GM21717 (cell line): ENCODE measurements at regions not wholly inside any gene's neighbourhood (a gene's known extent, or its start where the extent isn't known, plus 50 kb on each side); places are given as distances from the start of the nearest gene placed in this dataset.
"Not testable (repeated sequence)": the region's sequence is repeated elsewhere in the genome, so short reads cannot be mapped to it uniquely, and the experiment has no call there.

Experiments
- ATAC-seq: cut with Tn5 transposase; IDR thresholded peaks from one replicate; pipeline ENCODE4 v1.9.1; 2021; ENCODE audit warnings: mild to moderate bottlenecking, moderate library complexity; ENCODE audit not compliant: unreplicated experiment

GRCh38 chrX:148080593-148080992 lies 99.5 kb downstream of the FMR1NB start:
- ATAC-seq: no peak

- no peak for ATAC-seq
Observed at GRCh38 chrX:148084611-148085010, 103.5 kb downstream of the FMR1NB start.

DNA sequence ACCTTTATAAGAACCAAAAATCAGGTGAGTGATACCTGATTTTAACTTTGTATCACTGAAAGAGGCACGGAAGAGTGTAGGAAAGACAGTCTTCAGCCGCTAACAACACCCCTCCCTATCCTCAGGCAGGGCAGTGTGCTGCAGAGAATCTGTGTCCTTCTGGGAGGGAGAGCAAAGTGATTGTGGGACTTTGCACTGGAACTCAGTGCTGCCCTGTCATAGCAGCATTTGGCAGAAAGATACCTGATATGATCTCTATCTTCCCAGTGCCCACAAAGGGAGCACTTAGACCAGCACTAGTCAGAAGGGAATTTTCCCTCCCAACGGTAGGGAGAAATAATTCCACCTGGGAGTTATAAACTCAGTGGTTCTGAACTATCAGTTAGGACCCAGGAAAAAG lies 139.0 kb downstream of the FMR1NB start:
- ATAC-seq: no peak

DNA sequence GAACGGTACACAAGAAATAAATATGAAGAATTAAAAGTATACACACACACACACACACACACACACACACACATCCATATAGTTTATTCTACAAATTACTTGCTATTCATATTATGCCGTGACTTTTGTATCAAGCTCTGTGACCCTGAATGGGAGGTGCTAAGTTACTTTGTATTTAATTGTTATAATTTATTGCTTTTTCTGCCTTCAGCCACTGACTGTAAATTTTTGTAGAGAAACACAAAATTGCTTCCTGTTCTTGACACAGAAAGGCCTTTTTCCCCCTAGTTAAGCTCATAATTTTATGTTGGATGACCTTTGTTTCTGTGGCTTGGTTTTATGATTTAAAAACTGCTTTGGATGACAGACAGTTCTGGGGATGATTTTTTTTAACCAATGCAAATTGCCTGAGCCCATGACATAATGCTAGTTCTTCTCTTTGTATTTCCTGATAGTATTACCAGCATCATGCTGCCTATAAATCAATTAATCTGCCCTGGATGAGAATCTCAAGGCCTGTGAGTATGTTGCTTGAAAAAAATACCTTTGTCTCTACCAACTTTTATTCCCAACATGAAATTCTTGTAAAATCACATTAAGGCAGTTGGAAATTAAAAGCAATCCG lies 140.0 kb downstream of the FMR1NB start:
- ATAC-seq: no peak

GRCh38 chrX:148128872-148129505 lies 147.9 kb downstream of the FMR1NB start:
- not testable (repeated sequence) for ATAC-seq

DNA sequence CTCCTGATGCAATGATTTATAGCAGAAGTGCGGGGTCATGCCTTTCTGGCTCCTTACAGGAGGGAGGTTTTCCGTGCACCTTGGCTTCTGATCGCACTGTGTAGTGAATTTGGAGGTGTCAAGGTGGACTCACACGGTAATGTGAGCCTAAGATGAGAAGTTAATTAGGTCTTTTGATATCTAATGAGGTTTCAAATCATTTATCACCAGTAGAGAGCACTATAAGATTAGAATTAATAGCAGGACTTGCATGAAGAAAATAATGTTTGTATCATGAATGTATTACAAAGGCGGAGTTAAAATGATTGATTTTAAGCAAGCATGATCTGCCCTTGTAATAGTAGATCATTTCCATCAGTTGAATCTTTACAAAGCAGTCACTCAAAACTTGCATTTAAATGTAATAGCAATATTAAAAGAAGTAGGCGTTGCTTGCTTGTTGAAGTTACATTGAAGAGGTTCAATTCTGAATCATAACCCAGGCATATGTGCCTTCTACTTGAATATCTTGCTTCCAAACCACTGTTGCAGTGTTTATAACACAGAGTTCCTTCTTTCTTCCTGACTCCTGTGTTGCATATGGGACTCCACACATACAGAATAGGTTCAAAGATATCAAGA lies 152.1 kb downstream of the FMR1NB start:
- no peak for ATAC-seq

DNA sequence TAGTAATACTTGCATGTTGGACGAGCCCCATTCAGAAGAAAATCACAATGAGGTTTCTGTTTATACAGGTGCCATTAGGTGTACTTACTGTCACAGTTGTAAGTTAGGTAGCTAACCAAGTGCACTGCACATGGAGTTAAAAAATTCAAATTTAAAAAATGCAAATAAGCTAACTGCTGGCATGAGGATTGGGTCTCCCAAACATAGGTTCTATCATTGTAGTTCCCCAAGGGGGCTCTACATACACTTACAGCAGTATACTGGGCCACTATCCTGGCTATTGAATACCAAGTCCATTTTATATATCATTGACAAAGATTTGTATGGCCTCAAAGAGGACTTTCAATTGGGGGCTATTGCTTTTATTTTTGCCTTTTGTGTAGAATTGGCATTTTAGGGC lies 153.4 kb downstream of the FMR1NB start:
- ATAC-seq: no peak

- no peak for ATAC-seq
Observed at GRCh38 chrX:148135738-148136137, 154.6 kb downstream of the FMR1NB start.

- no peak for ATAC-seq
Observed at GRCh38 chrX:148146121-148146520, 165.0 kb downstream of the FMR1NB start.

GRCh38 chrX:148156986-148157385 lies 175.8 kb downstream of the FMR1NB start:
- no peak for ATAC-seq

- no peak for ATAC-seq
Observed at GRCh38 chrX:148159796-148160195, 178.7 kb downstream of the FMR1NB start.

GRCh38 chrX:148161701-148162100 lies 180.6 kb downstream of the FMR1NB start:
- no peak for ATAC-seq

DNA sequence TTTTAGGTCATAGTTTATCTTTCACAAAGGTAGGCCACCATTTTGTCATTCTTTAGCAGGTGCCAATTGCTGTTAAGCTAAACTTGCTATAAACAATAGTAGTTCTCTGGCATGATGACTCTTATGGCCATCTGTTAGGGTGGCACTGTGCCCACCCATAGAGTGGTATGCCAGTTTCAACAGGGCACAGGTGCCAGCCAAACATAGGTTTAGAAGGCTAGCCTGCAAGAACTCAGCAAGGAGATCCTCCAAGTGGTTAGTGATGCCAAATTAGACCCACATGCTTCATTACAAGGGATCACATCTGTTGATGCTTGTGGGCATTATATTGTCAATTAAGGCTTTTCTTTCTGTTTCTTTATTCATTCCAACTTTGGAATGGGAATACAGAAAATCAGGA lies 204.5 kb downstream of the FMR1NB start:
- ATAC-seq: no peak

- ATAC-seq: no peak
Observed at GRCh38 chrX:148192547-148192946, 211.4 kb downstream of the FMR1NB start.

- no peak for ATAC-seq
Observed at GRCh38 chrX:148193759-148194158, 212.6 kb downstream of the FMR1NB start.

- no peak for ATAC-seq
Observed at GRCh38 chrX:148203531-148203930, 222.4 kb downstream of the FMR1NB start.

GRCh38 chrX:148204195-148204594 lies 223.1 kb downstream of the FMR1NB start:
- ATAC-seq: no peak

DNA sequence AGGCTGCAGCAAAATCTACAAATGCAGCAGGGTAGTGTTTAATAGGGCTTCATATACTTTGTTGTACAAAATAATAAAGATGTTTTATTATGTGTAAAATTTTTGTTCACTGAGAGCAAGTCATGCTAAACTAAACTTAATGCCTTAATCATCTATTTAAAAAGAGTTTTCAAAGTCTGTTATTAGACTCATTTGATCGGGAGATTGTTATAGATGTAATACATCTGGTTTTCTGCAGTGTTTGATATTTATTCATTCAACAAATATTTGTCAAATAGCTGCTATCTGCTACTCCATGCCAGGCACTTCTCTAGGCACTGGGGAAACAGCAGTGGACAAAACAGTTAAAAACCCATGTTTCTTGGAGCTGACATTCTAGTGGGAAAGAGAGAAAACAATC lies 233.6 kb downstream of the FMR1NB start:
- no peak for ATAC-seq

GRCh38 chrX:148215726-148216125 lies 234.6 kb downstream of the FMR1NB start:
- no peak for ATAC-seq

DNA sequence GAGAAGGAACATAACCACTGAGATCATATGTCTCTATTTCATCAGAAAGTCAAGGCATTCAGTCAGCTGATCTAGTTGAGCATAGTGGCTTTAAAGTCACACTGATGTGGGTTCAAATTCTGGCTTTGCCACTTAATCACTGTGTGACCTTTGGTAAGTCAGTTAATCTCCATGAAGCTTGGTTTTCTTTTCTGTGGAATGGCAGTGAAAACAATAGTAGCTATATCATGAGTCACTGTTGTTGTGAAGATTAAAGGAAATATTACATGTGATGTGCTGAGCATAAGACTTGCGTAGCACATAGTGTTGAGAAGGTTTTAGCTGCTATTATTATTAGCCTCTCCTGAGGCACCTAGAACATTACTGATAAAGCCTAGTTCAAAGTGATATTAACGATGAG lies 242.2 kb downstream of the FMR1NB start:
- ATAC-seq: no peak

- no peak for ATAC-seq
Observed at GRCh38 chrX:148228521-148228920, 247.4 kb downstream of the FMR1NB start.

DNA sequence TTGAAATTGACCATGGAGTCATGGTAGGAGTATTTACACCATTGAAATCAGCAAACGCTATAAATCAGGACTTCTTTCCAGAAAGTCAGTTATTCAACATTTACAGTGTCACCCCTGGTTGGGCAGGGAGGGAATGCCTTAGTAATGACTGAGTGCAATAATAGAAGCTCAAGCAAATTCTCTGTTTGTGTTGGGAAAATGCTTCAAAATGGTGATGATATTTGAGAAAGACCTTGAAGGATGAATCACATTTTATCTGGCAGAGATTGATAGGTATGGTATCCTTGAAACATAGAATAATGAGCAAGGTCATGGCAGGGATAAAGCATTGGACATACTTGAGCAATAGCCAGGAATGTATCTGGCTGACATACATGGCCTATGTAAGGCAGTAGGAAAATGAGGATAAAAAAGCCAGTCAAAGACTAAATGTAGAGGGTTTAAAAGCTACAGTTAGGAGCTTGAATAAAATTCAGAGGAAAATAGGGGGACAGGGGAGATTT lies 248.7 kb downstream of the FMR1NB start:
- no peak for ATAC-seq
